ENCODE measurements at regions not wholly inside any gene's neighbourhood (a gene's known extent, or its start where the extent isn't known, plus 50 kb on each side); places are given as distances from the start of the nearest gene placed in this dataset.

DNA sequence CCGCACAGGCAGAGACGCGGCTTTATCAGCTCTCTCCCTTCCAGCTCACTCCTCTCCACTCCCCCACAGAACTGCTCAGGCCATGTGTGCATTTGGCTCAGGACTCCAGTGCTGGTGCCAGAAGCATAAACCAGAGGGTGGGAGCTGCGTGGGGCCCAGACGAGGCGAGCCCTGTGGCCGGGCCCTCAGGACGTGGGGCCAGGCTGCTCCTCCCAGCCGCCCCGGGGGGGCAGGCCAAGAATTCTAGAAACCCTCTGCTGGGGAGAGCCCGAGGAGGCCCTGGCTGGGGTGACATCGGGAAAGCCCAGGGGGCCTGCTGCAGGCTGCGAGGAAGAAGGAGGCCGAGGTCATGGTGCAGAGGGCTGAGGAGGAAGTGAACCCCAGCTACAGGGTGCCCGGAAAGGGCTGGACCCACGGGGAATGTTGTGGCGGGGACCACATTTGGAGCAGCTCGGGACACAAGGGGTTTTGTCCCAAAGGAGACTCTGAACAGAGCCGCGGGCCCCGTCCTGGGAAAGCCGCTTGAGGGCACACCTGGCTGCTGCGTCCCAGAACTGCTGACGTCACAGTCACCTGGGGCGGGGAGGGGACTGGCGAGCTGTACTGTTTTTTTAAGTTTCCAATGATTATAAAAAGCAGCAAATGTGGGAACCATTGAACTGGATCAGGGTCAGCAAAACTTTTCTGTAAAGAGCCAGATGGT, 107.1 kb downstream of the BANF2 start:
- intact Hi-C loops (cut with micrococcal nuclease): no loop called here
- ATAC-seq (peak; percentile 94), DNase-seq (peak; percentile 87)

DNA sequence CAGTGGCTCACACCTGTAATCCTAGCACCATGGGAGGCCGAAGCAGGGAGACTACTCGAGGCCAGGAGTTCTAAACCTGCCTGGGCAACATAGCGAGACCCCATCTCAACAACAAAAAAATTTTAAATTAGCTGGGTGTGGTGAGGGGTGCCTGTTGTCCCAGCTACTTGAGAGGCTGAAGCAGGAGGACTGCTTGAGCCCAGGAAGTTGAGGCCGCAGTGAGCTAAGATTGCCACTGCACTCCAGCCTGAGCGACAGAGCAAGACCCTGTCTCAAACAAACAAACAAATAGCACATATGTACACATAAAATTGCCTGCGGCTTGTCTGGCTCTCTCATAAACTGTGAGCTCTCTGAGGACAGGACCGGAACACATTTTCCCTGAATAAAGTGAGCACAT, 106.3 kb downstream of the BANF2 start:
- no peak for DNase-seq
- ATAC-seq: no peak
- intact Hi-C loops (cut with micrococcal nuclease): no loop called here

DNA sequence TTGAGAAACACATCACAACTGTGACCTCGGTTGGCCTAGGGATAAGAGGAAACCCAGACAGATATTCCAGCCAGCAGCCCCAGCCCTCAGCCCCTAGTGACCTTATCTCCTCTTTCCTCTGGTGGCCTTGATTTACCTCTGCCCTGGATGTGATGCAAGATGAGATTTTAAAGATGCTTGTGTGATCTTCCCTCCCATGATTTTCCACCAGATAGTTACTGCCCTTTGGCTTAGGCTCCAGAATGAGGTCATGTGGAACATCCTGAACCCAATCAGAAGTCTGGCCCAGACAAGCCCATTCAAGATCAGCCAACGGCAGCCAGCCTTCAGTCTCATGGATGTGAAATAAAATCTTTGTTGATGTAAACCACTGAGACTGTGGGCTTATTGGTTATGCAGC, 104.0 kb downstream of the BANF2 start:
- ATAC-seq (peak; percentile 41), DNase-seq (no peak)
- intact Hi-C loops (cut with micrococcal nuclease): no loop called here

DNA sequence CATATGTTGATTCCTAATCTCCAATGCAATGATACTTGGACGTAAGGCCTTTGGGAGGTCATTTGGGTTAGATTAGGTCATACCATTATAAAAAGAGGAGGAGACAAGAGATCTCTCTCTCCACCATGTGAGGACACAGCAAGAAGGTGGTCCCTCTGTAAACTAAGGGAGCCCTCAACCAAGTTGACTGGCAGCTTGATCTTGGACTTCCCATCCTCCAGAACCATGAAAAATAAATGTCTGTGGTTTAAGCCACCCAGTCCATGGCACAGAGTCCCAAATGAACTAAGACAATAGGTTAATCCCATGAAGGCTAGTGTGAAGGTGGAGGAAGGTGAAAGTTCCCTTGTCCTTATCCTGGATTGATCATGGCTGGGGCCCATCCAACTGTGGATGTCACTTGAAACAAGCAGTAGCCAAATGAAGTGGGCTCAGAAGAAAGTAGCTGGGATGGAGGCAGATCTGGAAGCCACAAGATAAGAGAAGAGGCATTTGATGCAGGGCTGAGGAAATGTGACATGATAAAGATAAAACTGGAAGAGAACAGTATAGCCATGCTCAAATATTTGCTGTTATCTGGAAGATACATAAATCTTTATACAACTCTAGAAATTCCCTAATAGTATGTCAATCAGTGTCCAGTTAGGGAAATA, 99.9 kb downstream of the BANF2 start:
- intact Hi-C loops (cut with micrococcal nuclease): no loop called here
- DNase-seq (no peak), ATAC-seq (no peak)

DNA sequence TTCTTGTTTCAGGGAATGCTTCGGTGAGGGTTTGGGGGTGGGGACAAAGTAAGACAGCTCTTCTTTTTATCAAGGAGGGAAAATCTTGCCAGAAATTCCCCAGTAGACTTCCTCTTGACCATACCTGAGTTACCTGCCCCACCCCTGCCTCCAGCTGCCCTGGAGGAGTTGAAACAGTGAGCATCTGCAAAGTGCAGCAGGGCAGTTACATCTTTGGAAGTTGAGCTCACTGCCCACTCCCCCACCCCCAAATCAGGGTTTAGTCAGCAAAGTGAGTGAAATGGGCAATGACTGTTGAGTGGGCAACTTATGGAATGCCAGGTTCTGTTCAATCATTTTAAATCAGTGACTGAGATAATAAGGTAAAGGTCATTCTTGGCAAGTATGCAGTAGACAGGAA, 98.8 kb downstream of the BANF2 start:
- ATAC-seq (no peak), DNase-seq (no peak)
- intact Hi-C loops (cut with micrococcal nuclease): no loop called here

DNA sequence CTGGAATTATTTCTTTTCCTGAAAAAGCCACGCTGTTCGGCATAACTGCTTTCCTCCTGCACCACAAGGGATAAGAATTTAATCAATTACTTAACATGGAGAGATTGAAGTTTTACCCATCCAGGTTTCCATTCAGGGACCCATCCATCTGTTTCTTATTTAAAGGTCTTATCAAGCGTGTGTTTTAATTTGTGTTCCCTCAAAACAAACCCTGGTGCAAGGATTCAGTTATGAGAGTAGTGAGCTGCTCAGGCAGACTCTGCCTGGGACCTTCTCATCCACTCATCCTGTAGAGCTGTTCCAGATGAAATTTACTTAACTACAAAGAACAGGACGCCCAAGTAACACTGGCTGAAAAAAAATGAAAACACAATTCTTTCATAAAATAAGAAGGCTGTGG, 97.8 kb downstream of the BANF2 start:
- intact Hi-C loops (cut with micrococcal nuclease): no loop called here
- DNase-seq (no peak), ATAC-seq (no peak)

DNA sequence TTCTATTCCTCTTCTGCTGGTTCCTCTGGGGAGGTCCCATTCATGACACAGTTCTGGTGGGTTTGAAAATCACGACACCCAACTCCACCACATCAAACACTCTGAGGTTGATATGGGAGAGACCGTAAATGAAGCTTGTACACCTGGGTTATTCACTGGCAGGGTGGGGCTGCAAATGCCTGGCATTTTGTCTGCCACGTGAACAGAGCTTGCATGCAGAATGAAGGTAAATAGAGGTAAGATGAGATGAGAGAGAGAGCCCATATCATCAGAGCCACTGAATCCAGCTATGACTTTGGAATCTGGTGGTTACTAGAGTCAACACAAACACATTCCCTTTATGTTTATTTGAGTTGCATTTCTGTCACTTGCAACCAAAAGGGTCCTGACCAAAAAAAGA, 97.4 kb downstream of the BANF2 start:
- intact Hi-C loops (cut with micrococcal nuclease): no loop called here
- no peak for ATAC-seq
- no peak for DNase-seq

DNA sequence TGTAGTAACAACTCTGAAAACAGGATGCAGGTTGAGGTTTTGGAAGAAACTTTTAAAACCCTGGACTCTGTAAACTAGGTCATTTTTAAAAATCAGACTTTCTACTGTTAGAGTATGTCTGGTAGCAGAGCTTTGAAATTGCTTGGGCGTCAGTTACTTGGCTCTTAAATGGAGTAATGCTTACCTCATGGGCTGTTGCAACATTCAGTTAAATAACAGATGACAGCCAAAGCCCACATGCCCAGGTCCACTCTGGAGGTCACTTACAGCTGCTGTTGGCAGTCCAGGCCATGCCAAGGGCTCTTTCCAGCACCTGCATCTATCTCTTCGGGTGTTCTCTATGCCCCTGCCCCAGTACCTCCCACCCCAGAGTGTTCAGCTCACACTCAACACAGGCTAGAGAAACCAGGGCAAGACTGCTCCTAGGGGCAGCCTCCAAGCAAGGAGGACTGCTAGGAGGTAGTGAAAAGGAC, 96.4 kb downstream of the BANF2 start:
- ATAC-seq: peak; percentile 90
- intact Hi-C loops (cut with micrococcal nuclease): no loop called here

DNA sequence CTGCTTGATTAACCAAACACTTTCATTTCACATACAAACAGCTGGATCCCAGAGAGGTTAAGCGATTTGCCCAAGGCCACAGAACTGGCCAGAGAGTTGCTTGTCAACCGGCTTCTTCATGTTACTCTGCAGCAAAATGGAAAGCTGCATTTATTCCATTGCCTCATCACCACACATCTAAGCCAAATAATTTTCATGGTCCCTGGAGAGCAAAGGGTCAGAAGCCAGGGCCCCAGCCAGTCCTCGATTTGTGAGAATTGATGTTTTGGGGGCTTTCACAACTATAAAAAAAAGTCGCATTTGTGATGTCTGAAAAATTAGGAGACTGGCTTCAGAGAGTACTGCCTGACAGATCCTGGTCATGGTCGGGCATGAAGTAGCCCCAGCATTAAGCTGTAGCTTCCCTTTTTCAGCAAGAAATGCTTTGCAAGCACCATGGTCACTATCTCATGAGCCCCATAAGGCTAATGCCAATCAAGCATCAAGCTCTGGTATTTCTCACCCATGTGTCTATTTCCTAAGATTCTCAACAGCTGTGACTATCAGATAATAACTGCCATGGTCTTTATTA, 95.8 kb downstream of the BANF2 start:
- DNase-seq (no peak), ATAC-seq (peak; percentile 79)
- intact Hi-C loops (cut with micrococcal nuclease): no loop called here

More for the DNA sequence above, 96.4 kb downstream of the BANF2 start:
- DNase-seq: peak; percentile 67

DNA sequence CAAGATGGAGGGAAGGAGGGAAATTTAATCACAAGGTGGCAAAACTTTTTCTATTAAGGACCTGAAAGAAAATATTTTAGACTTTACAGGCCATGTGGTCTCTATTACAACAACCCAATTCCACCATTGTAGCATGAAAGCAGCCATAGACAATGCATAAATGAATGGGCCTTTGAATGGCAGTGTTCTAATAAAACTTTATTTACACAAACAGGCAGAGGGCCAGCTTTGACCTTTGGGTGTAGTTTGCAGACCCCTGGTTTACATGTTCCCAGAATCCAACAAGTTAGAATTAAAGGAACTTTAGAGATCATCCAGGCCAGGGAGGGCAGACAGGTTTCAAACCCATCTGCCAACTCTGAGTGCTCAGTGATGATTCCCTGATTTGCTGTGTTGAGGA, 95.2 kb downstream of the BANF2 start:
- ATAC-seq (no peak), DNase-seq (no peak)
- intact Hi-C loops (cut with micrococcal nuclease): no loop called here

DNA sequence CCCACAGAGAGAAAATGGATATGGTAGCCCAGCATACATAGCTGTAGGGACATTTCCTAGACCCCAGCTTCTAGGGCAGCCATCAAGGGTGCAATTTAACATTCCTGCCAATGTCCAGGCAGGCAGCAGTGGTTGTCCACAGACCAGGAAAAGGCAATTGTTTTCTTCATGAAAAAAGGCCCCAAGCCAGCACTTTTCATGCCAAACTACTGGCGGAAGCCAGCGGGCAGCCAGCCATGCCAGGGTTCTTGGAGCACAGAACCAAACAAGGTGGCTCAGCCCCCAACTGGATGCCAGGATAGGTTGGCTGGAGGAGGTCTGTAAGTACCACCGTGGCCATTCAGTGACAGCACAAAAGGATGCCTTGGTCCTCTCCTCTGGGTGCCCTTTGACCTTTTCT, 94.6 kb downstream of the BANF2 start:
- DNase-seq (no peak), ATAC-seq (no peak)
- intact Hi-C loops (cut with micrococcal nuclease): no loop called here

DNA sequence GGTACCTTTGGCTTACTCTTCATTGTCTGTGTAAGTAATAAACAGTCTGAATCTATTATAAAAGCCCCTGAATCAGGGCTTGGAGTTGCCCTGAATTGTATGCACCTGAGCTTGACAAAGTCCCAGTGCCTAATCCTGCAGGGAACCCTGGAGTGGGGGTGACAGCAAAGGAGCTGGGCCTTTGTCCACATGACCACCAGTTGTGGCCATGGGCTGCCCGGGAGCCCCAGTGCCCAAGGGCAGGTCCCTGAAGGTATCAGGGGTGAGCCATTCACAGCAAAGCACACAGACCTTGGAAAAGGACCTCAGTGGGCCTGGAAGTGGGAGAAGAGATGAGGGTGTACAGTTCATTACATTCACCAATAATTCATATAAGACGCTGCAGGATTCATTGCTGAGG, 94.2 kb downstream of the BANF2 start:
- intact Hi-C loops (cut with micrococcal nuclease): no loop called here
- ATAC-seq: no peak
- no peak for DNase-seq

DNA sequence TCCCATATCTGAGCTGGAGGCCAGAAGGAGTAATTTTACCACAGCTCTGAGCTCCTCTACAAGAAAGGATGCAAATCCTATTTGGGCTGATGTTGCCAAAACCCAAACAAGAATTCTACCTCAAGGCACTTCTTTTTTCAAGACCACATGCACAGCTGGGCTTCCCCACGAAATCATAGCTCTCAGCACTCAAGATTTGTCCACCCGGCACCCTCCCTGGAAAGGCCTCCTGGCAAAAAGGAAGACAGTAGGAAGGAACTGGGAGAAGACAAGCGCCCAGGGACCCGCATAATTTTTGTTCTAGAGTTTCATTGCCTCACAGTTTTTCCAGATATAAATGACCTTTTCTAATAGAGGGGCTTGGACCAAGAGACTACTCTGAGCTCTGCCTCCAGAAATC, 90.5 kb downstream of the BANF2 start:
- ATAC-seq: no peak
- DNase-seq: no peak
- intact Hi-C loops (cut with micrococcal nuclease): no loop called here

DNA sequence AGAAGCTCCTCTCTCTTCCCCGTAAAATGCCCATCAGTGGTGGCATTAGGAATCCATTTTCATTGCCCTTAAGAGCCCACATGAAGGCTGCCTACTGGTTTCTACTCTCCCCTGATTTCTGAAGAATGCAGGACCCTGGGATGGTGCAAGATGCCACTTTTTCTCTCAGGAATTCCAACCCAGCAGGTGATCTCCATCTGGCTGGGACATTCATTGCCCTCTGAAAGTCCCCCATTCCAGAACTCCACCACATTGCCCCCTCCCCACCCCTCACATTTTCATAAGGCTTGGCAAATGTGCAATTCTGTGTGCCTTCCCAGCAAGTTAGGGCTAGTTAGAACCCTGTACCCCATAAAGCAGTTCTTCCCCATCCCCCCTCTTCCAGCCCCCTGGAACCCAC, 88.0 kb downstream of the BANF2 start:
- intact Hi-C loops (cut with micrococcal nuclease): no loop called here
- DNase-seq: no peak
- ATAC-seq: no peak

DNA sequence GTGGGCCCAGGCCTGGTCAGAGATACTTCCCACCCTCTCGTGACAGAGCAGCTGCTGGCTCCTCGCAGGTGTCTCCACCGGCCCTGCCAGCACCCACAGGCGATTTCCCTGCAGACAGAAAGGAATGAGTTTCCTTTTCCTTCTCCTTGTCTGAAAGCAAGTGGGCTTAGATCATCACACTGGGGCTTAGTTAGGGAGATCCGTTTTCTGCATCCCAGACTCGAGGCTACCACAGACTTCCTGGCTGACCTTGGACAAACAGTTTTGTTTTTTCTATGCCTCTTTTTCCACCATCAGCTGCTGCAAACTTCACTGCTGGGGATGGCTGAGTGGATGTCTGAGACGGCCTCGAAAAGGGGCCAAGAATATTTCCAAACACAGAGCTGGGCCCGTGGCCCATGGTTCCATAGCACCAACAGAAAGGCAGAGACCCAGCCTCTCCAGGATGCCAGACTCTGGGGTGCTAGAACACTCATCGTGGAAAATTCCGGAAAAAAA, 86.5 kb downstream of the BANF2 start:
- DNase-seq (peak; percentile 63), ATAC-seq (peak; percentile 95)

More for the DNA sequence above, 86.5 kb downstream of the BANF2 start:
- intact Hi-C loops (cut with micrococcal nuclease): no loop called here
